HG03039 (cell line): ENCODE measurements at regions not wholly inside any gene's neighbourhood (a gene's known extent, or its start where the extent isn't known, plus 50 kb on each side); places are given as distances from the start of the nearest gene placed in this dataset.
"Not testable (repeated sequence)": the region's sequence is repeated elsewhere in the genome, so short reads cannot be mapped to it uniquely, and the experiment has no call there.

Source experiments
- ATAC-seq: cut with Tn5 transposase; IDR thresholded peaks from one replicate; pipeline ENCODE4 v1.9.1; 2021; ENCODE audit warnings: mild to moderate bottlenecking, moderate library complexity; ENCODE audit not compliant: unreplicated experiment

DNA sequence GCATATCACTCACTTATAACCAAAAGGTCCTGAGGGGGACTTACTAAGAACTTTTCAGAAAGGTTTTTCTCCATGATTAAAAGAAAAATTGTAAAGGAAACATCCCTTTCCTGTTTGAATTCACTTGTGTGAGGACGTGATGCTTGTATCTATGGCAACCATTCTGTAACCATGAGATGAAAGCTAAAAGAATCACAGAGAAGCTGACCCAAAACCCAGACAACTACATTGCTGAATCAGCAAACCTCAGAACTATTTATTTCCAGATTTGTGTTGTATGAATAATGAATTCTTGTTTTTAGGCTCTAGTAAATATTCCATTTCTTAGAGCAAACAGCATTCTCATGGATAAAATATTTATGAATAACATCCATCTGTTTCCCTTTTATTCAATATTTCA lies 91.2 kb downstream of the RCHY1 start:
- ATAC-seq = no peak

DNA sequence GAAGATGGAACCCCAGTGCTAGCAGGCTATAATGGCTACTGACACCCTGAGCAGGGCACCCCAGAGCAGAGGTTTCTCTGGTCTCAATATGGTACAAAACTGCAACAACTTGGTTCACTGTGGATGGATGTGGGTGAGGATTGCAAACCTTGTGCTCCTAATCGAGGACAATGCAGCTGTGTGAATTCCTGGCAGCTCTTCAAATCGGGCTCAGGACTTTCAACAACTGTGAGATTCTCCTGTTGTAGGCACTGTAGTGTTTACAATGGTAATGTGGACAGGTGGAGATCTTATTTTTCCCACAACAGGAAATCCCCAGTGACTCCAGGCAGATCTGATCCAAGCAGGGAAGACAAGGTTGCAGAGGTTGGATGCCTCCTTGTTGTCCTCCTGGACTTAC lies 101.5 kb downstream of the RCHY1 start:
- no peak for ATAC-seq

DNA sequence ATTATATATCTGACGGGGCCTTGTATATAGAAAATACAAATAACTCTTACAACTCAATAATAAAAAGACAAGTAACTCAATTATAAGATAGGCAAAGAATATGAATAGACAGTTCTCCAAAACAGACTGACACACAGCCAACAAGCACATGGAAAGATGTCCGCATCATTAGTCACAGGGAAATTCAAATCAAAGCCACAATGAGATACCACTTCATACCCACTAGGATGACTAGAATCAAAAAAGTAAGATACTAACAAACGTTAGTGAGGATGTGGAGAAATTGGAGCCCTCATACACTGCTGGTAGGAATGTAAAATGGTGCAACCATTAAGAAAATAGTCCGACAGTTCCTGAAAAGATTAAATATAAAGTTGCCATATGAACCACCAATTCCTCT lies 115.7 kb downstream of the RCHY1 start:
- ATAC-seq = no peak

DNA sequence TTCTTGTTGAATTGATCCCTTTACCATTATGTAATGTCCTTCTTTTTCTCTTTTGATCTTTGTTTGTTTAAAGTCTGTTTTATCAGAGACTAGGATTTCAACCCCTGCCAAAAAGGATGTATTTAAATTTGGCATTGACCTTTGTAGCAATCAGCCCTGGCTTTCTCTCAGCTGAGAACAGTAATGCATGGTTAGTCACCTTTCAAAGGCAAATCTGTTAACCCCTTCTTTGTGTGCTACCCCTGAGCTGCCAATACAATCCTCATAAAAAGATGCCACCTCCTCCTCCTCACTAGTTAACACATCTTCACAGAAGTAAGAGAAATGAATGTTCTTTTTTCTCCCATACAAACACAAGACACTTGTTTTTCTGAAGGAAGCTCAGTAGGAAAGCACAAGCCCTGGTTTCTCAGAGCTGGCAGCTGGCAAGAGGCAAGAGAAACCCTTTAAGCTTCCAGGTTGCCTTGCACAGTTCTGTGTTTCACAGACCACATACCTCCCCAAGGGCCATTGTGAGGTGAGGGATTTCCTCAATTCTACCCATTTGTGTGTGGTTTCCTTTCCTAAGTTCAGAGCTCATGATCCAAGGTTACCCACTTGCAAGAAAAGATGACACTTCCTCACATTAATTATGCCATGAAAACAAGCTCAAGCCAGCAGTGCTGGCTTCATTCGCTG lies 122.6 kb downstream of the RCHY1 start:
- no peak for ATAC-seq

DNA sequence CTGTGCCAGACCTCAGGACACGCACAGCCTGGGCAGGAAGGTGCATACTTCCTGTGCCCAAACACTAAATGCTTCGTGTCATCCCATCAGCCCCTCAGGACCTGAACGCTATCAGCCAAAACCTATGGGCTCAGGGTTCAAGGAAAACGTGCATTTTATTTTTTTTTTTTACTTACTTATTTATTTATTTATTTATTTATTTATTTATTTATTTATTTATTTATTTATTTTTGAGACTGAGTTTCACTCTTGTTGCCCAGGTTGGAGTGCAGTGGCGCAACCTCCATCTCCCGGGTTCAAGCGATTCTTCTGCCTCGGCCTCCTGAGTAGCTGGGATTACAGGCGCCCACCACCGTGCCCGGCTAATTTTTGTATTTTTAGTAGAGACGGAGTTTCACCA lies 127.8 kb downstream of the RCHY1 start:
- ATAC-seq = not testable (repeated sequence)

DNA sequence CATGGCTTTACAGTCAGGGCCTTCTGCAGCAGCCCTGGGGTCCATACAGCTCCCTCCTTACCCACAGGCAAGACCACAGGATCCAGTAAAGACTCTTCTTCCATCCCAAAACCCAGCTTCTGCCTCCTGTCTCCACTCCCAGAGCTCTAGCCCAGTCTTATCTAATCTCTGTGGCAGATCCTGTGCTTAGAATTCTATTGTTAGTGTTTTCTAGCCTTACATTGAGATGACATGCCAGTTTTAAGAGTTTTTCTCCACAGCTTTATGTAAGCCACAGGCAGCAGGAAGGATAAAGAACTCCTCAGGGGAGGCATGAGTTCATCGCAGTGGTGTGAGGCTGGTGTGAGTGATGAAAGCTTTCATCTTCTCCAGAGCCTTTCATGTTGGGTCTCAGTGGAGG lies 129.1 kb downstream of the RCHY1 start:
- ATAC-seq = no peak

DNA sequence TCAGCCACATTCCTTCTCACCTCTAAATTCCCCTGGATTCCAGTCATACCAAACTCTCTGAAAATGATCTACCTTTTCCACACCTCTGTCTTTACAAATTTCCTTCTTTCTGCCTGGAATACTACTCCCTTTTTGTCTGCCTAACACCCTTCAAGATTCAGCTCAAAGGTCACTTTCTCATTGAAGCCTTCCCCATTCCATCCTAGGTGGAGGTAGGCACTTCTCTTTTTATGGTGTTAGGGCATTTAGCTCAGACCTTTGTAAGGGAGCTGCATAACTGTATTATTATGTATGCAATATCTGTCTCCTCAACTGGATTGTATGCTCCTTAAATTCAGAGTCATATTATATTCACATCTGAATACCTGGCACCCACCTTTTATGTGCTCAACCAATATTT lies 137.7 kb downstream of the RCHY1 start:
- no peak for ATAC-seq

DNA sequence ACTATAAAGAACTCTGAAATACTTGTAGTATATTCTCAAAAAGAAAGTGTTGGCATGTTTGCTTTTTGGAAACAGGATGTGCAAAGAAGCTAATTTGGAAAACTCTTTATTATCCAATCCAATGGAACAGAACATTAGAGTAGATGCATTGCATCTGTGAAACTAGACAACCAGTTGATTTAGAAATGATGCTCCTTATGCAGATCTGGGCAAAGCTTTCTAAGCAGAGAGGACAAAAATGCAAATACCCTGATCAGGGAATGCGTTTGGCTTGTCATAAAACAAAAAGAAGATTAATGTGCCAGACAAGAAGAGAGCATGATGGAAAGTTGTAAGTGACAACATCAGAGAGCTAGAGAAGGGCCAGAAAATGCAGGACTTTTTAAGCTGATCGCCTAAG lies 142.3 kb downstream of the RCHY1 start:
- no peak for ATAC-seq

DNA sequence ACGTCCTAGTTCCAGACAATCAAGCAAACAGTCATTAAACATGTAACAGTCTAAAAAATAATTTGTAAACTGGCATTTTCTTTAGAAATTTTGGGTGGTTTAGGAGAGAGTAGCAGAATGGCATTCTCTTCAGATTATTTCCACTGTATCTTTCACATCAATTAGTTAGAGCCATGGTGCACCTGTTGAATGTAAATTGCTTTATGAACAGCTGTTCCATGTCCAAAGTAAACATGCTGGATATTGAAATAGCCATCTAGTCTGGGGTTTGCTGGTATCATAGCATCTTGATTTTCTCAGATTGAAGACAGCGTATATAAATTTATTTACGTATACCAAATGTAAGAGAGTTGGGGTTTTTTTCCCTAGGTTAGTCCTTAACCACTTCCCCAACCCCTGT lies 143.6 kb downstream of the RCHY1 start:
- no peak for ATAC-seq

DNA sequence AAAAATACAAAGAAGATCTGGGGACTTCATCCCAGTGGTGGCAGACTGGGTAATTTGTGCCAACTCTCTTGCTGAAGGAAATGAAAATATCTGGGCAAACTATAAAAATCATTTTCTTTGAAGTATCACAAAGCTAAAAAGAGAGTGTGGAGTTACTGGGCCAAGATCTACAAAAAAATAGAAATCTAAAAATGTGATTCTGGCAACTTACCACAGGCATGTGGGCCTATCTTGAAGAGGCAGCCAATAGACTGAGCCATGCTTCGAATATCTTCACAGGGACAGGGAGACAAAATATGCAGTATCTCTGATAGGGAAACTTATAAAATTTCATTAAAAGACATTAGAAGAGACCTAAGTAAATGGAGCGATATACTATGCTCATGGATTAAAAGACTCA lies 168.8 kb downstream of the RCHY1 start:
- no peak for ATAC-seq

DNA sequence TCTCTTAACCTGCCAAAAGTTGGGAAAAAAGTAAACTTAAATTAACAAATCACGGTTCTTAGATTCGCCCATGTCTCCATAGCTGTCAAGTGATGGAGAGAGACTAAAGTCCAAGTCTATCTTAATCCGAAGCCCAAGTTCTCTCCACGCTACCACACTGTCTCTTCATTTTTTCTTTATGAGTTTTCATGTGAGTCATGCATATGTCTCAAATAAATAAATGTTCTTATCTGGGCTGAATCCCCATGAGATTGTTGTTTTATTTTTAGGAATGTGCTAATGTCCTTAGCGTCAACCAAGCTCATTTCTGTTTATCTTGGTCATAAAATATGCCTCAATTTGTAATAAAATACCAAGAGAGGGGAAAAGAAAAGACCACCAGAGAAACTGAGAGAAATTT lies 169.3 kb downstream of the RCHY1 start:
- ATAC-seq = no peak

DNA sequence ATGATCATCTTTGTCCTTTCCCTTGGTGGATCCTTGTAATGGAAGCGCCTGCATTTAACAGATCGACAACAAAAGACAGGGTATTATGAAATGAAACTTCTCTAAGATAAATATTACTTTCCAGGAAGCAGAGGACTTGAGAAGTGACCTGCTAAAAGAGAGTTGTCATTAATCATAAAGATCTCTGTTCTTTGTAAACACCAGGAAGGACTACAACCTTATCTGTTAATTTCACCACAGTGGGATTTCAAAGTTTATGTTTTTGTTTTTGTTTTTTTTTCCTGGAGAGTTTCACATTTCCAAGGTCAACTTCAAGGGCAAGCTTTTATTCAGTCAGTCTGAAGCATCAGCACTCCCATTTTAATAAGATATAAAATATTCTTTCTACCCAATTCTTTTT lies 170.9 kb downstream of the RCHY1 start:
- ATAC-seq = no peak

DNA sequence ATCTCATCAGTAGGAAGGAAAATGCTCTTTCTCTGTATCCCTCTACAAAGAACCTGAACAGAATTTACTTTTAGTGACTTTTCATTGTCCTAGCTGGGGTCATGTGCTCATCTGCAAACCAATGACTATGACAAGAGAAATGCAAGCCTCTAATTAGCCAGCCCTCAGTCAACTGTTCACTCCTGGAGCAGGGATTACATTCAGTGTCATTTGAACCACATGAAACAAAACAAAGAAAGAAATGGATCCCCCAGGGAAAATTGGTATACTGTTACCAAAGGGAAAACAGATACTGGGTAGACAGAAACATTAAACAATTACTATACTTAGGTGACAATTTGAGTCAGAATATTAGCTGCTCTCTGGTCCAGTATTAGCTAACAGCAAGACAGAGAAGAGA lies 173.6 kb downstream of the RCHY1 start:
- no peak for ATAC-seq

DNA sequence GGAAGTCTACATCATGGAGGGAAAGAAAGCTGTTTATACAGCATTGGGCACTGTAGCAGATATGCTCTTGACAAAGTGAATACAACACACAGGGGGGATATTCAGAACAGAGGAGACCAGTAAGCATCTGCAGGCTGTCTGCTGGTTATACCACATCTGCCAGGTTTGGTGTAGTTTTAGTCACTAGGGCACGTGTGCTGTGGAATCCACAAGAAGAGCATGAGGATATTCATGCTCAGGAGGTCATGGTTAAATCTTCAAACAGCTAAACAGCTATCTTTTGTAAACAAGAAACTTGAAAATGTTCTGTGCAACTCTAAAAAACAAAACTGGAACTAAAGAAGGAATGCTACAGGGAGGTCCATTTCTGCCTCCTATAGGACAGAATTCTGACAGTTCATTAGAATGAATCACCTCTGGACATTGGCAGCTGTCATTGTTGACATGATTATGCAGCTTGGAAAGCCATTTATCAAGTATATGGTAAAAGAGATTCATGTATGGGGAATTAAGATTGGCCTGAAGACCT lies 175.8 kb downstream of the RCHY1 start:
- no peak for ATAC-seq

DNA sequence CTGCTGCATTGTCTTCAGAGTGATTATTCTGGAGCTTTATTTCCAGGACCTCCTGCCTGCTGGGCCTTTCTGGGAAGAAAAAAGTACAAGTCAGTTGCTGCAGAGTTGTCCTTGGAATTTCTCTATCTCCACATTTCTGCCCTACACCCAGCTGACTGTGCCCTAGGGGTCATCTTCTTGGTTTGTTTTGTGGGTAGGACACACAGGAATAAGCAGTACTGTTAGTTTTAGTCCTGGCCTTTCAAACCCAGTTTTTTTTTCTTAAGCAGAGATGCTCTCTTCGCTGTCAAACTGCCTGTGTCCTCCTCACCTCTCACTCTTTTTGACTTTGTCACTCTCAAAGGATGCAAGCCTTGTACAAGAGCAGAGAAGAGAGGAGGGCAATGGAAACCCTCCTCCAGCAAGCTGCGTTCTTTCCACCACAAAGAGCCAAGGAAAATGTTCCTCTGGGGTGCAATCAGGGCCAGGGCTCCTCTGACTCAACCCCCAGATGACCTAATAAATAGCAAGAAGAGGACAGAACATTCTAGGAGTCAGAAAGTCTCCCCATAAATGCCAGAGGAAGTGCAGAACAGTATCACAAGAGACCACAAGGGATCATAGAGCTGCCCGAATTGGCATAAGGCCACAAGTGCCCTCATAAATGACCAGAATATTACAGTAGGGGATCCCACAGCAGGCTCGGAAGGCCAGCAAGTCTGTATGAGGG lies 186.2 kb downstream of the RCHY1 start:
- ATAC-seq = no peak

DNA sequence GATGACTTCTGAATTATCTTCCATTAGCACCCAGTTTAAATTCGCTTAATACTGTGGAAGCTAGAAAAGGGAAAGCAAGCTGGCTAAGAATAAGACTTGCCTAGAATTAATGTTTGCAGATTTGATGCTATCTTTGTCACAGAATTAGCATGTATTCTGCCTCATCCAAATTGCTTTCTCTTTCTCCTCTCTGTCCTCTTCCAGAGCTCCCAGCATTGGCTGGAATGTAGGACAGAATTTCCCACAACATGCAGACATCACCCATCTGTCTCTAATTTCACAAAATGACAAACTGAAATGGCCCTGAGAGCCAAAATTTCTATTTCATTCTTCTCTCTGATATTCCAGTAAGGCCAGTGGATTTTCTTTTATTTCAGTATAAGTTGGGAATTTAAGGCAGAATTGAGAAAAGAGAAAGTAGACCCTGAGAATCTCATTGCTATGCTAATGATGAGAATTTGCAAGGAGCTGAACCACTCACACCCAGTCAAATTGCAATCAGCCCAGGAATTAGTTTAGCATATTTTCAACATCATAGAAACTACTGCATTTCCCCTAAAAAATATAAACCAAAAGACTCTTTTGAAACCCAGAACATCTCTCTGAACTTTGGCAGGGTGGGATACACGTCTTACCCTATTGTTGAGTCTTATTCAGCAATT lies 188.8 kb downstream of the RCHY1 start:
- ATAC-seq = no peak

DNA sequence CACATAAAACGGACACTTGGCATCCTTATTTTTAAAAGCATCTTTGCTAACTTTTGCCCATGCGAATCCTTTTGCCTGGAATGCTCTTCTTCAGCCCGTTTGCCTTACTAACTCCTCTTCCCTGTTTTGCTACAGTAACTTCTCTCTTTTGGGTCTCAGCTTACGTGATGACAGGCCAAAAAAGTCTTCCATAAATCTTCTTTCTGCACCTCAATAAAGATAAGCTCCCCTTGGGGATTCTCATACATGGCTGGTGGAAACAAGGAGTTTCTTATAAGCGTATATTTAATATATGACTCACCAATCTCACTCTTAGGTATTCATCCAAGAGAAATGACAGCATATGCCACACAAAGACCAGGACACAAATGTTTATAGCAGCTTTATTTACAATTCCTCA lies 192.7 kb downstream of the RCHY1 start:
- ATAC-seq = no peak

DNA sequence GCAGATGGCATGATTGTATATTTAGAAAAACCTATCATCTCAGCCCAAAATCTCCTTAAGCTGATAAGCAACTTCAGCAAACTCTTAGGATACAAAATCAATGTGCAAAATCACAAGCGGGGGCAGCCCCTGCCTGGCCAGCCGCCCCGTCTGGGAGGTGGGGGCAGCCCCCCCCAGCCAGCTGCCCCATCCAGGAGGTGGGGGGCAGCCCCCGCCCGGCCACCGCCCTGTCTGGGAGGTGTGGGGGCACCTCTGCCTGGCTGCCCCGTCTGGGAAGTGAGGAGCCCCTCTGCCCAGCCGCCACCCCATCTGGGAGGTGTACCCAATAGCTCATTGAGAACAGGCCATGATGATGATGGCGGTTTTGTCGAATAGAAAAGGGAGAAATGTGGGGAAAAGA lies 196.6 kb downstream of the RCHY1 start:
- not testable (repeated sequence) for ATAC-seq

DNA sequence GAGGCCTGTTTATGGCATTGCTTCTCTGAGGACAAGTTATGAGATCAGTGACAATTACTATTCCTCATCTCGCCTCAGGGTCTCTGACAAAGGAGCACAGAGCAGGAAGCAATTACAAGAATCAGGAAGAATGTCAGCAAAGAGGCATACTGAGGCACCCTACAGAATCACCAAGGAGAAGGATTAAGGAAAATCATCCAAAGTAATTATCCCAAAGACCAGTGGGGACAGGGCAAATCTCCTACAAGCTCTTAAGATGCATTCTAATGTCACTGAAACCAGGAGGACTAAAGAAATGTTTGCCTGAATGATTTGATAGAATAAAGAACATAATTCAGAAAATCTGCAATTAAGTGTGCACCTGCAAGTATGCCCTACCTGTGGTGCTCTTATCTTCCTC lies 206.2 kb downstream of the RCHY1 start:
- no peak for ATAC-seq

DNA sequence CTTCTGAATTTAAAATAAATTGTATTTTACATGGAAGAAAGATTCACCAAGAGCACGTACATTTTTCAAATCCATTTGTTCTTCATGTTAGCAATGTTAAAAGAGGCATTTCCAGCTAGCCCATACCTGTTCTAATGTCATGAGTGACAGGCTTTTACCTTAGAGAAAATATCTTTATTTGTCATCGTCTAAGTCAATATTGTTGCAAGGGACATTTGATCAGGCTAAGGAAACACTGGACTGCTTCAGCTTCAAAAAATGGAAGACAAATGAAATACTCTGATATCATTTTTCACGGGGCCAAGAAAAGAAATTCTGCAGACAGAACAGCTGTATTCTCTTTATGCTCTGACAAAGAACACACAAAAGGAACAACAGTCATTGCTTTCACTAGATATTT lies 207.7 kb downstream of the RCHY1 start:
- no peak for ATAC-seq

DNA sequence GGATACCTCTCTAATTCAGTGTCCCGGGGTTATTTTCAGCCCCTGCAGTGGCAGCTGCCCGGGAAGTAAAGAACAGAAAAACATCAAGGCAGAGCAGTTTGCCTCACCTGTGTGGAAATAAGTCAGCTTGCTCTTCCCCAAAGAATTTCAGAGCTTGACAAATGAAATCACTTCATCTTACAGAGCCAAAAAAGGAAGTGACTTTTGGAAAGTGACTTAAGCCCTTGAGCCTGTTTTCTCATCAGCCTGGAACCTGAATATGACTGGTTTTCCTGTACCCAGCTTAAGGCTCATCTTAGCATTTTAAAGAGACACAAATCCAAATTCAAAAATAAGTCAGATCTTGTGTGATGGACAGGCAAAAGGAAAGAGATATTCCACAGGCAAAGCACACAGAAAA lies 211.6 kb downstream of the RCHY1 start:
- no peak for ATAC-seq

DNA sequence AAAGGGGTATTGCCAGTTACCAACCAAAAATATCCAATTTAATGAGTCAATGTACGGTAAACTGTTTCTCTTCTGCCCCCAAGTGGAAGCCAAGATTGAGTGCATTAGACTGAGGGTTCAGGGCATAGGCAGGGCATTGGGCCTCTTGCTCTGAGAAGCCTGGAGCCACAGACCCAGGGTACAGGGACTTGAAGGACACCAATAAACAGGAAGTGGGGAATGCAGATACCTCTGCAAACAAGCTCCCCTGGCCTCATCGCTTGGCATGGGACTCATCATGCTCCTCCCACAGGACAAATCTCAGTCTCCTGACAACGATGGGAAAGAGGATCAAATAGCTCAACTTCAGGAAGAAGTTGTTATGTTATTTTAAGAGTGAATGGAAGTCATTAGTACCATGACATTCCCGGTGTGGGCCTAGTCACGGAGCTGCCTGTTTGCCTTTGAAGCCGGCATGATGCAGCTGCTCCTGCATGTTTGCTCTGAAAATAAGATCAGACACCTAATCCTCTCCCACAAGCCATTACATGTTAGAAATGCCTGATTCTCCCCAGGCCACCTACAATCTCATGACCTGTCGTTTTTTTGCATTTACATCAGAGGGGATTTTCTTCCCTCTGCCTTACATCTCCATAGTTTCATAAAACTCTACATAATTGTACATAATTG lies 224.2 kb downstream of the RCHY1 start:
- ATAC-seq = no peak
